ENCODE measurements at regions not wholly inside any gene's neighbourhood (a gene's known extent, or its start where the extent isn't known, plus 50 kb on each side); places are given as distances from the start of the nearest gene placed in this dataset.

- no peak for TF ChIP-seq POLR2AphosphoS5 (IDR thresholded peaks at IDR 0.05; ENCODE audit: insufficient read depth in 1 of 2, low read depth in 1 of 2)
- TF ChIP-seq, protein P1, sequence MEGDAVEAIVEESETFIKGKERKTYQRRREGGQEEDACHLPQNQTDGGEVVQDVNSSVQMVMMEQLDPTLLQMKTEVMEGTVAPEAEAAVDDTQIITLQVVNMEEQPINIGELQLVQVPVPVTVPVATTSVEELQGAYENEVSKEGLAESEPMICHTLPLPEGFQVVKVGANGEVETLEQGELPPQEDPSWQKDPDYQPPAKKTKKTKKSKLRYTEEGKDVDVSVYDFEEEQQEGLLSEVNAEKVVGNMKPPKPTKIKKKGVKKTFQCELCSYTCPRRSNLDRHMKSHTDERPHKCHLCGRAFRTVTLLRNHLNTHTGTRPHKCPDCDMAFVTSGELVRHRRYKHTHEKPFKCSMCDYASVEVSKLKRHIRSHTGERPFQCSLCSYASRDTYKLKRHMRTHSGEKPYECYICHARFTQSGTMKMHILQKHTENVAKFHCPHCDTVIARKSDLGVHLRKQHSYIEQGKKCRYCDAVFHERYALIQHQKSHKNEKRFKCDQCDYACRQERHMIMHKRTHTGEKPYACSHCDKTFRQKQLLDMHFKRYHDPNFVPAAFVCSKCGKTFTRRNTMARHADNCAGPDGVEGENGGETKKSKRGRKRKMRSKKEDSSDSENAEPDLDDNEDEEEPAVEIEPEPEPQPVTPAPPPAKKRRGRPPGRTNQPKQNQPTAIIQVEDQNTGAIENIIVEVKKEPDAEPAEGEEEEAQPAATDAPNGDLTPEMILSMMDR (IDR thresholded peaks at IDR 0.05): no peak
- TF ChIP-seq POLR2A (IDR thresholded peaks at IDR 0.05): no peak
- Histone ChIP-seq H3K27me3 (no peaks in the 10 kb centered on the region), H3K4me1 (no peaks in the 10 kb centered on the region), H3K27ac (no peak overlapping the region), H3K9me3 (no peaks in the 10 kb centered on the region), H3K4me3 (no peak overlapping the region), H3K36me3 (no peaks in the 10 kb centered on the region)
- intact Hi-C loops (cut with DNase I): no loop called here
- no peak for DNase-seq (ENCODE audit: extremely low spot score in 2 of 2)
These were observed 188.3 kb downstream of the CDC14C start for GRCh38 chr7:49112647-49113046.

- Histone ChIP-seq H3K27me3 (no peaks in the 10 kb centered on the region), H3K4me1 (no peaks in the 10 kb centered on the region), H3K4me3 (no peak overlapping the region), H3K36me3 (no peaks in the 10 kb centered on the region), H3K9me3 (no peaks in the 10 kb centered on the region), H3K27ac (no peak overlapping the region)
- TF ChIP-seq, protein P1 (IDR thresholded peaks at IDR 0.05): no peak
- TF ChIP-seq POLR2AphosphoS5 (IDR thresholded peaks at IDR 0.05; ENCODE audit: insufficient read depth in 1 of 2, low read depth in 1 of 2) (no peak), POLR2A (IDR thresholded peaks at IDR 0.05) (no peak)
- intact Hi-C loops (cut with DNase I): no loop called here
- no peak for DNase-seq (ENCODE audit: extremely low spot score in 2 of 2)
These were observed 195.4 kb downstream of the CDC14C start for GRCh38 chr7:49119706-49120105.

DNA sequence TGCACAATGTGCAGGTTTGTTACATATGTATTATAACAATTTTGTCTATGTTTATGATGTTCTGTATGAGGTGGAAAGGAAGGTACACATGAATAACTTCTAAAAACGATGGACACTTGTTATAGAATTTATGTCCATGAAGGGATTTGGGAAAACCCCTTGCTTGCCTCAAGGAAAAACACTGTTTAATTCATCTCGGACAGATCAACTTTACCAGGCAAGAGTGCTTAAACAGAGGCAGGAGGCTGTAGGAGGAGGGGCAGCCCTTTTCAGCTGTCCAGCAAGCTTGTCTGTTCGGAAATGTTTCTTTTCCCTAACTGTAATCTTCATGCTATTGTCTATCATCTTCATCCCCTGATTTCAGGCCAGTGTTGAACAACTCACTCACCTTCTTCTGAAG is 200.9 kb downstream of the CDC14C start:
- TF ChIP-seq POLR2AphosphoS5 (IDR thresholded peaks at IDR 0.05; ENCODE audit: insufficient read depth in 1 of 2, low read depth in 1 of 2) (no peak), POLR2A (IDR thresholded peaks at IDR 0.05) (no peak)
- TF ChIP-seq, protein P1 (IDR thresholded peaks at IDR 0.05): no peak
- no peaks in the 10 kb centered on the region for H3K4me1 ChIP-seq
- H3K27me3 ChIP-seq: no peaks in the 10 kb centered on the region
- no peak overlapping the region for H3K4me3 ChIP-seq
- intact Hi-C loops (cut with DNase I): no loop called here
- no peak overlapping the region for H3K27ac ChIP-seq
- H3K9me3 ChIP-seq: no peaks in the 10 kb centered on the region
- no peak for DNase-seq (ENCODE audit: extremely low spot score in 2 of 2)
- no peaks in the 10 kb centered on the region for H3K36me3 ChIP-seq

- TF ChIP-seq, protein P1 (IDR thresholded peaks at IDR 0.05): no peak
- no peak for TF ChIP-seq POLR2A (IDR thresholded peaks at IDR 0.05)
- no peak for TF ChIP-seq POLR2AphosphoS5 (IDR thresholded peaks at IDR 0.05; ENCODE audit: insufficient read depth in 1 of 2, low read depth in 1 of 2)
- intact Hi-C loops (cut with DNase I): no loop called here
- H3K9me3 ChIP-seq: no peaks in the 10 kb centered on the region
These were observed 203.1 kb downstream of the CDC14C start for GRCh38 chr7:49127359-49127913.

DNA sequence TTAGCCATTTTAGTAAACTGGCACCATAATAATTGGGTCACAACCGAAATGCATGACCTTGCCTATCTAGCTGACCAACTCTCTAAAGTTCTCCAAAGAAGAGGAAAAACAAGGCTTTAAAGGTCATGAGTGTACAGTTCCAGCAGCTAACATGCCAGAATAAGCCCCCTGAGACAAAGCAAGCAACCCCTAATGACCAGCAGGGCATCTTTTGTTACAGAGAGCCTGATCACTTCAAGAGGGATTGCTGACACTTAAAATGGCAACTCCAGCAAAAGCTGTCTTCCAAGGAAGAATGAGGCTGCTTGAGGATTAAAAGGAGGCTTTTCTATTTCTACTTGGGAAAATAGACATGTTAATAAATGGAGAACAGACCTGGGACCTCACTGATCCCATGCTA is 213.6 kb downstream of the CDC14C start:
- TF ChIP-seq, protein P1 (IDR thresholded peaks at IDR 0.05): no peak
- TF ChIP-seq POLR2A (IDR thresholded peaks at IDR 0.05) (no peak), POLR2AphosphoS5 (IDR thresholded peaks at IDR 0.05; ENCODE audit: insufficient read depth in 1 of 2, low read depth in 1 of 2) (no peak)
- Histone ChIP-seq H3K4me1 (no peaks in the 10 kb centered on the region), H3K27me3 (no peaks in the 10 kb centered on the region), H3K4me3 (no peak overlapping the region), H3K27ac (no peak overlapping the region), H3K9me3 (no peaks in the 10 kb centered on the region), H3K36me3 (no peaks in the 10 kb centered on the region)
- DNase-seq (ENCODE audit: extremely low spot score in 2 of 2): no peak
- intact Hi-C loops (cut with DNase I): no loop called here

More at GRCh38 chr7:49127359-49127913, 203.1 kb downstream of the CDC14C start:
- DNase-seq (ENCODE audit: extremely low spot score in 2 of 2): no peak
- Histone ChIP-seq H3K4me1 (no peaks in the 10 kb centered on the region), H3K27me3 (no peaks in the 10 kb centered on the region), H3K27ac (no peak overlapping the region), H3K36me3 (no peaks in the 10 kb centered on the region), H3K4me3 (no peak overlapping the region)
